22Rv1 (cell line): ENCODE measurements at regions not wholly inside any gene's neighbourhood (a gene's known extent, or its start where the extent isn't known, plus 50 kb on each side); places are given as distances from the start of the nearest gene placed in this dataset.

ENCODE experiments used
- ZFX ChIP-seq: fragments of 450-650 bp; IDR thresholded peaks from 2 replicates; pipeline ENCODE4 v1.6.1; 2017; ENCODE audit warnings: antibody characterized with exemption, borderline replicate concordance
- TF ChIP-seq, protein P1 (sequence below): fragments of 450-650 bp; IDR thresholded peaks from 2 replicates; pipeline ENCODE4 v1.5.1; 2017; ENCODE audit warnings: mild to moderate bottlenecking

DNA sequence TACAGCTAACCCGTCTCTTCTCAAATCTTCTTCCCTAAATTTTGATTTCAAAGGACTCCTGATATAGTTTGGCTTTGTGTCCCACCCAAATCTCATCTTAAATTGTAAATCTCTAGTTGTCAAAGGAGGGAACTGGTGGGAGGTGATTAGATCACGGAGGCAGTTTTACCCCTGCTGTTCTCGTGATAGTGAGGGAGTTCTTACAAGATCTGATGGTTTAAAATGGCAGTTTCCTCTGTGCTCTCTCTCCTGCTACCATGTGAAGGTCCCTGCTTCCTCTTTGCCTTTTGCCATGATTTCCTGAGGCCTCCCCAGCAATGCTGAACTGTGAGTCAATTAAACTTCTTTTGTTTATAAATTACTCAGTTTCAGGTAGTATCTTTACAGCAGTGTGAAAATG is 269.3 kb downstream of the POLR1F start:
- no peak for TF ChIP-seq ZFX
- TF ChIP-seq, protein P1, sequence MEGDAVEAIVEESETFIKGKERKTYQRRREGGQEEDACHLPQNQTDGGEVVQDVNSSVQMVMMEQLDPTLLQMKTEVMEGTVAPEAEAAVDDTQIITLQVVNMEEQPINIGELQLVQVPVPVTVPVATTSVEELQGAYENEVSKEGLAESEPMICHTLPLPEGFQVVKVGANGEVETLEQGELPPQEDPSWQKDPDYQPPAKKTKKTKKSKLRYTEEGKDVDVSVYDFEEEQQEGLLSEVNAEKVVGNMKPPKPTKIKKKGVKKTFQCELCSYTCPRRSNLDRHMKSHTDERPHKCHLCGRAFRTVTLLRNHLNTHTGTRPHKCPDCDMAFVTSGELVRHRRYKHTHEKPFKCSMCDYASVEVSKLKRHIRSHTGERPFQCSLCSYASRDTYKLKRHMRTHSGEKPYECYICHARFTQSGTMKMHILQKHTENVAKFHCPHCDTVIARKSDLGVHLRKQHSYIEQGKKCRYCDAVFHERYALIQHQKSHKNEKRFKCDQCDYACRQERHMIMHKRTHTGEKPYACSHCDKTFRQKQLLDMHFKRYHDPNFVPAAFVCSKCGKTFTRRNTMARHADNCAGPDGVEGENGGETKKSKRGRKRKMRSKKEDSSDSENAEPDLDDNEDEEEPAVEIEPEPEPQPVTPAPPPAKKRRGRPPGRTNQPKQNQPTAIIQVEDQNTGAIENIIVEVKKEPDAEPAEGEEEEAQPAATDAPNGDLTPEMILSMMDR: no peak
